Panc1 (cell line): ENCODE measurements at regions not wholly inside any gene's neighbourhood (a gene's known extent, or its start where the extent isn't known, plus 50 kb on each side); places are given as distances from the start of the nearest gene placed in this dataset.

ENCODE experiments used
- POLR2AphosphoS5 ChIP-seq: IDR thresholded peaks from 2 replicates; pipeline ENCODE4 v1.6.1; 2012; ENCODE audit warnings: mild to moderate bottlenecking, low read depth, low read length, moderate library complexity
- TF ChIP-seq, protein P1 (sequence below): fragments of 450-650 bp; IDR thresholded peaks from 2 replicates; pipeline ENCODE4 v1.5.1; 2017; ENCODE audit warnings: mild to moderate bottlenecking
- TF ChIP-seq, protein P2 (sequence below), 2 experiments: IDR thresholded peaks; 2 replicates each; pipeline ENCODE4 v1.6.1; 2011 to 2012; ENCODE audit warnings: low read depth in 2 of 2, control low read depth in 1 of 2, low read length in 1 of 2, mild to moderate bottlenecking in 1 of 2, moderate library complexity in 1 of 2; ENCODE audit not compliant: insufficient read depth in 1 of 2

DNA sequence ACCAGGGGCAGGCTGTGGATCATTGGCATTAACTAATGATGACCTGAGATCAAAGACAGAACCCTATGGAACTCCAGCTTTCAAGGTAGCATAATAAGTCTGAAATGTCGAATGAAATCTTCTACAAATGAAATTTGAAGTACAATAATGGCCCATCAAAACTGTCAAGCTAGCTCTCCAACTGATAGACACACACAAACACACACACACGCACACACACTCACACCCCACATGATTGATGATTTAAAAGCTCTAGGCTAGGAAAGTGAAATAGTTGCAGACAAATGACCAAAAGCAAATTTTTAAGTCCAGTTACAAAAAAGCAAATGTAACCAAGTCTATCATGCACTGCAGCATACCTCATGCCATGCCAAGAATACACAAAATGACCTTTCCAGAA is 655.7 kb downstream of the C4orf33 start:
- TF ChIP-seq, protein P1, sequence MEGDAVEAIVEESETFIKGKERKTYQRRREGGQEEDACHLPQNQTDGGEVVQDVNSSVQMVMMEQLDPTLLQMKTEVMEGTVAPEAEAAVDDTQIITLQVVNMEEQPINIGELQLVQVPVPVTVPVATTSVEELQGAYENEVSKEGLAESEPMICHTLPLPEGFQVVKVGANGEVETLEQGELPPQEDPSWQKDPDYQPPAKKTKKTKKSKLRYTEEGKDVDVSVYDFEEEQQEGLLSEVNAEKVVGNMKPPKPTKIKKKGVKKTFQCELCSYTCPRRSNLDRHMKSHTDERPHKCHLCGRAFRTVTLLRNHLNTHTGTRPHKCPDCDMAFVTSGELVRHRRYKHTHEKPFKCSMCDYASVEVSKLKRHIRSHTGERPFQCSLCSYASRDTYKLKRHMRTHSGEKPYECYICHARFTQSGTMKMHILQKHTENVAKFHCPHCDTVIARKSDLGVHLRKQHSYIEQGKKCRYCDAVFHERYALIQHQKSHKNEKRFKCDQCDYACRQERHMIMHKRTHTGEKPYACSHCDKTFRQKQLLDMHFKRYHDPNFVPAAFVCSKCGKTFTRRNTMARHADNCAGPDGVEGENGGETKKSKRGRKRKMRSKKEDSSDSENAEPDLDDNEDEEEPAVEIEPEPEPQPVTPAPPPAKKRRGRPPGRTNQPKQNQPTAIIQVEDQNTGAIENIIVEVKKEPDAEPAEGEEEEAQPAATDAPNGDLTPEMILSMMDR, result no peak
- no peak for TF ChIP-seq POLR2AphosphoS5
- TF ChIP-seq, protein P2, sequence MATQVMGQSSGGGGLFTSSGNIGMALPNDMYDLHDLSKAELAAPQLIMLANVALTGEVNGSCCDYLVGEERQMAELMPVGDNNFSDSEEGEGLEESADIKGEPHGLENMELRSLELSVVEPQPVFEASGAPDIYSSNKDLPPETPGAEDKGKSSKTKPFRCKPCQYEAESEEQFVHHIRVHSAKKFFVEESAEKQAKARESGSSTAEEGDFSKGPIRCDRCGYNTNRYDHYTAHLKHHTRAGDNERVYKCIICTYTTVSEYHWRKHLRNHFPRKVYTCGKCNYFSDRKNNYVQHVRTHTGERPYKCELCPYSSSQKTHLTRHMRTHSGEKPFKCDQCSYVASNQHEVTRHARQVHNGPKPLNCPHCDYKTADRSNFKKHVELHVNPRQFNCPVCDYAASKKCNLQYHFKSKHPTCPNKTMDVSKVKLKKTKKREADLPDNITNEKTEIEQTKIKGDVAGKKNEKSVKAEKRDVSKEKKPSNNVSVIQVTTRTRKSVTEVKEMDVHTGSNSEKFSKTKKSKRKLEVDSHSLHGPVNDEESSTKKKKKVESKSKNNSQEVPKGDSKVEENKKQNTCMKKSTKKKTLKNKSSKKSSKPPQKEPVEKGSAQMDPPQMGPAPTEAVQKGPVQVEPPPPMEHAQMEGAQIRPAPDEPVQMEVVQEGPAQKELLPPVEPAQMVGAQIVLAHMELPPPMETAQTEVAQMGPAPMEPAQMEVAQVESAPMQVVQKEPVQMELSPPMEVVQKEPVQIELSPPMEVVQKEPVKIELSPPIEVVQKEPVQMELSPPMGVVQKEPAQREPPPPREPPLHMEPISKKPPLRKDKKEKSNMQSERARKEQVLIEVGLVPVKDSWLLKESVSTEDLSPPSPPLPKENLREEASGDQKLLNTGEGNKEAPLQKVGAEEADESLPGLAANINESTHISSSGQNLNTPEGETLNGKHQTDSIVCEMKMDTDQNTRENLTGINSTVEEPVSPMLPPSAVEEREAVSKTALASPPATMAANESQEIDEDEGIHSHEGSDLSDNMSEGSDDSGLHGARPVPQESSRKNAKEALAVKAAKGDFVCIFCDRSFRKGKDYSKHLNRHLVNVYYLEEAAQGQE (IDR thresholded peaks at IDR 0.05; ENCODE audit: insufficient read depth in 1 of 2, low read depth in 2 of 2, low read length in 1 of 2), result no peak
